BE2C (cell line): ENCODE measurements at regions not wholly inside any gene's neighbourhood (a gene's known extent, or its start where the extent isn't known, plus 50 kb on each side); places are given as distances from the start of the nearest gene placed in this dataset.
"Not testable (repeated sequence)": the region's sequence is repeated elsewhere in the genome, so short reads cannot be mapped to it uniquely, and the experiment has no call there.

Experiments used
- DNase-seq: peaks from one replicate; pipeline ENCODE4 v3.0.0-alpha.2; 2020
- H3K27me3 ChIP-seq: fragments of 250-450 bp; sonication (Bioruptor Pico); 2 replicates; pipeline ENCODE4 v1.5.1; 2020; ENCODE audit warnings: mild to moderate bottlenecking
- H3K36me3 ChIP-seq: fragments of 250-450 bp; sonication (Bioruptor Pico); 2 replicates; pipeline ENCODE4 v1.5.1; 2020; ENCODE audit warnings: mild to moderate bottlenecking
- H3K4me1 ChIP-seq: fragments of 250-450 bp; sonication (Bioruptor Pico); 2 replicates; pipeline ENCODE4 v1.5.1; 2020
- H3K4me3 ChIP-seq: 2 replicates; pipeline ENCODE4 v1.5.1; 2011; ENCODE audit warnings: low read depth, low read length
- H3K9me3 ChIP-seq: fragments of 250-450 bp; sonication (Bioruptor Pico); 2 replicates; pipeline ENCODE4 v1.5.1; 2020
- CTCF ChIP-seq: IDR thresholded peaks from 2 replicates; pipeline ENCODE4 v1.5.1; 2012; ENCODE audit warnings: mild to moderate bottlenecking, low read depth, low read length

DNA sequence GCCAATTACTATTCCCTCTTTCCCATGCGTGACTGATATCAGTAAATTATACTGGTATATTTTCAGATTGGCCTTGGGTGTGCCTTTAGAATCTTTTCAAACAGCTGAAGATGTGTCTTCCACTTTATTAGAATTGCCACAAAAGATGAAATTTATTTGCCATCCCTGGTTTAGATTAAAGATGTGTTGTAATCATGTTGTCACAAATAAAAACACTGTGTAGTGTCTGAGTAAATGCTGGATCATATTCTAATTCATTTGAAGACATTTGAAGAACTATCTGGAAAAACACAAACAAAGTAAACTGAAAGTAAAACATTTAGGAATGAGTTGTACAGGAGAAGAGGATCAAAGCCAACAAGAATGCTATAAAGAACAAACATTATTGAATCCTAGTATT, 339.7 kb upstream of the COL8A1 start:
- no peaks in the 10 kb centered on the region for H3K9me3 ChIP-seq
- H3K4me3 ChIP-seq, result no peak overlapping the region
- TF ChIP-seq CTCF, result no peak
- DNase-seq, result no peak
- H3K27me3 ChIP-seq, result no peaks in the 10 kb centered on the region
- no peaks in the 10 kb centered on the region for H3K4me1 ChIP-seq
- no peaks in the 10 kb centered on the region for H3K36me3 ChIP-seq

- Histone ChIP-seq H3K4me1 (no peaks in the 10 kb centered on the region), H3K9me3 (no peaks in the 10 kb centered on the region), H3K36me3 (no peaks in the 10 kb centered on the region), H3K27me3 (no peaks in the 10 kb centered on the region), H3K4me3 (no peak overlapping the region)
- TF ChIP-seq CTCF, result no peak
- no peak for DNase-seq
Measured at GRCh38 chr3:99295836-99296235, 342.6 kb upstream of the COL8A1 start.

- DNase-seq, H3K4me3 ChIP-seq, H3K4me1 ChIP-seq, H3K9me3 ChIP-seq, H3K36me3 ChIP-seq, H3K27me3 ChIP-seq: not testable (repeated sequence)
Measured at GRCh38 chr3:99294092-99294491, 344.3 kb upstream of the COL8A1 start.

DNA sequence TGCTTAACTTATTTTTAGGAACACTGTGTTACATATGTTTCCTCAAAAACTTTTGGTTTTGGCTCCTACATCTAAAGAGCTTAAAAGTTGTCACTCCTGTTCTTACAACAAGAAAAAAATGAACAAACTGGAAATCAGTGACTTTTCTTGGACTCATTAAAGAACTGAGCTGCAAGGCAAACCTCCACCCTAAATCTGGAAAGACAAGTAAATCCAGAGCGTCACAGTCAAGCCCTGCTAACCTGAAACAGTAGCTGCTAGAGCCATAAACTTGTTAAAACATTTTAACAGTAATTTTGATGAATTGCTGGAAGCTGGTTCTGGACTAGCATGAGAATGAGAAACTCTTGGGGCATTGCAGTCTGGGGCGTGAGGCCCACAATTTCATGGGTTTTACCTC, 350.5 kb upstream of the COL8A1 start:
- Histone ChIP-seq H3K27me3 (no peaks in the 10 kb centered on the region), H3K4me1 (no peaks in the 10 kb centered on the region), H3K36me3 (no peaks in the 10 kb centered on the region), H3K9me3 (no peaks in the 10 kb centered on the region), H3K4me3 (no peak overlapping the region)
- TF ChIP-seq CTCF, result no peak
- DNase-seq, result no peak

DNA sequence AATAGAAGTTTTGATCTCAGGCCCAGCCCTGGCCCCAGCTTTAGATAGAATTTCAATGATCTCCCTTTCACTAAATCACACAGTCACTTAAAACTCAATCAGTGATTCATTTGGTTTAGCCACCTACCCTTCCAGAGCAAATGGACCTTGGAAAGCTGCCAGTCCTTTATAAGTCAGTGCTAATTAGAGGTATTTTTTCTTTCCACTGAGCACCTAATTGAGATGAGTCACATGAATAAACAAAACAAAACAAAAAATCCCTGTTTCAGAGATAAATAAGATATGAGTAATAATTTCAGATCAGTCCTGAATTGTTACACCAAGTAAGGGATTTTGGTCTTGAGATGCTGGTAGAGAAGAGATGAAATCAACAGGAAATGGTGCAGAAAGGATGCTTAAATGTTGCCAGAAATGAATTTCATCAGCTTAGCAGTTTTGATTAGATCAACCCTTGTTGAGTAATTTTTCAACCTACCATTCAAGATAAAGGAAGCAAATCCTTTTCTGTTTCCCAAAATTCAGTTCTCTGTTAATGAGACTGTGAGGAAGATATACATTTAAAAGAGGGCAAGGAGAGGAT, 352.0 kb upstream of the COL8A1 start:
- TF ChIP-seq CTCF, result no peak
- Histone ChIP-seq H3K36me3 (no peaks in the 10 kb centered on the region), H3K4me1 (no peaks in the 10 kb centered on the region), H3K9me3 (no peaks in the 10 kb centered on the region), H3K27me3 (no peaks in the 10 kb centered on the region), H3K4me3 (no peak overlapping the region)
- no peak for DNase-seq

DNA sequence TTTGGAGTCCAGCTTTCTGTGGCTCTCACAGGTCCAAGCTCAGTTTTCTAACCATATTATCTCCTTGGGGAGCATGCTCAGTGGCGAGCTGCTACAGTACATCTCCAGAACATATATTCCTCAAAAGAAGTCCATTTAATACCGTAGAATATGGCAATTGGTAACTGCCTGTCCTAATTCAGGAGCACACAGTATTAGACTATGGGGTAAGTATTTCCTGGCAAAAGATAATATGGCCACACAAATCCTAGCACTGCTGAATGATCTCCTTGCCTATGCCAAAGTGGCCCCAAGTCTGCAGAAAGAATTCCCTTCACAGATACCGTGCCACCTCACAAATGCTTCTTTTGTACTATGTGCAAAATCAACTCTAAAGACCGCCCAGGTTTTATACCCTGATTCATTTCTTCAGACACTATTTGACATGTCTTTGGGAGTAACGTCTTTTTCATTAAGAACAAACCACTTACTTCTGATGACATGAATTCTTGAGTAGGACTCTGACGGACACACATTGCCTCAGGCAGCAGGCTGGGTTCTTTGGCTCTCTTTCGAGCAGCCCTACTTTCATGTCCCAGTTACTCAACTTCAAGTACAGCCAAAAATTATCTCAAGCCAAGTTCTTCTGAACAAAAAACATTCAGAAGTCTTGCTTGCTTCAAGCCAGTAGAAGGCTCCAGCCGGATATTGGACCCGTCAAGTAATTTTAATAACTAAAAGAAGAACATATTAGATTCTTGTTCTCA, 368.3 kb upstream of the DCBLD2 start:
- TF ChIP-seq CTCF, result no peak
- no peaks in the 10 kb centered on the region for H3K27me3 ChIP-seq
- H3K4me3 ChIP-seq, result no peak overlapping the region
- no peaks in the 10 kb centered on the region for H3K36me3 ChIP-seq
- H3K9me3 ChIP-seq, result no peaks in the 10 kb centered on the region
- DNase-seq, result no peak
- H3K4me1 ChIP-seq, result no peaks in the 10 kb centered on the region

- no peak for TF ChIP-seq CTCF
Measured at GRCh38 chr3:99256788-99257187, 355.3 kb upstream of the DCBLD2 start.

More at GRCh38 chr3:99256788-99257187, 355.3 kb upstream of the DCBLD2 start:
- Histone ChIP-seq H3K4me1 (no peaks in the 10 kb centered on the region), H3K4me3 (no peak overlapping the region), H3K9me3 (no peaks in the 10 kb centered on the region), H3K27me3 (no peaks in the 10 kb centered on the region), H3K36me3 (no peaks in the 10 kb centered on the region)
- DNase-seq, result no peak
